PC-3 (cell line): ENCODE measurements at regions not wholly inside any gene's neighbourhood (a gene's known extent, or its start where the extent isn't known, plus 50 kb on each side); places are given as distances from the start of the nearest gene placed in this dataset.

Experiments
- CTCF ChIP-seq: fragments of 300-600 bp; sonication (generic); conservative IDR thresholded peaks from 2 replicates; pipeline ENCODE4 v1.5.1; 2017; ENCODE audit warnings: antibody characterized with exemption, low read depth, mild to moderate bottlenecking, low read length
- EZH2 ChIP-seq: fragments of 300-600 bp; sonication (generic); IDR thresholded peaks from one replicate; pipeline ENCODE4 v1.6.1; 2017; ENCODE audit warnings: antibody characterized with exemption, mild to moderate bottlenecking, low read length; ENCODE audit not compliant: unreplicated experiment
- EZH2phosphoT487 ChIP-seq: fragments of 300-600 bp; sonication (generic); IDR thresholded peaks from 2 replicates; pipeline ENCODE4 v1.6.1; 2018; ENCODE audit warnings: mild to moderate bottlenecking, antibody characterized with exemption, low read length, borderline replicate concordance

DNA sequence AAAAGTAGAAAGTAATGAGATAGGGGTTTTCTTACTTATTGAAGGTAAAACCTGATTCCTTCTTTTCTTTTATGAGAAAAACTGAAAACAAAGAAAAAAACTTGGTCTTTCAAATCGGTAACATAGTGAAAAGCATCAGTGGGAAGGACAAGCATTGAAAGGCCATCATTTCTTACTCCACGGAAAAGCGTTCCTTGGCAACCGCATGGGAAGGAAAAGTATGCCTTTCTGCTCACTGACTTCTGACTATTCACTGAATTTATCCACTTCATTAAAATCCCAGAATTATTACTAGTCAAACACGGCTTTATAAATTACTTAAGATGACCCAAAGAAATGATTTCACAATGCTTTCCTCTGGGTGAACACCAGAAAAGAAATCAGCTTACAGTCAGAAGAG is 646.7 kb downstream of the TLL1 start:
- TF ChIP-seq CTCF (no peak), EZH2 (no peak), EZH2phosphoT487 (no peak)
